K562 (cell line): ENCODE measurements at regions not wholly inside any gene's neighbourhood (a gene's known extent, or its start where the extent isn't known, plus 50 kb on each side); places are given as distances from the start of the nearest gene placed in this dataset.

Source experiments
- ATAC-seq: fragments of 200-7000 bp; cut with Tn5 transposase; 3 replicates; pipeline ENCODE4 v1.9.1; 2020; ENCODE audit warnings: moderate library complexity
- BruUV-seq: library from RNA; stranded (reverse); fragments of 400-500 nt; replicated peaks from 2 replicates; lab custom pipeline; 2021; lab: Mats Ljungman, UMichigan
- CTCF ChIA-PET: fragments of 300-600 bp; formaldehyde crosslinking; extraction: SDS; loops from one replicate; lab custom pipeline; 2021; ENCODE audit warnings: low intra/inter-chr PET ratio; lab: Yijun Ruan, JAX
- POLR2A ChIA-PET: fragments of 300-600, 350-650 bp; sonication (Branson Sonifier 250); formaldehyde crosslinking; extraction: SDS; loops from one replicate; lab custom pipeline; 2021; ENCODE audit warnings: antibody characterized with exemption, inconsistent platforms; lab: Yijun Ruan, JAX
- DNase-seq, 4 experiments: peaks; one replicate each; pipeline versions ENCODE4 v3.0.0 to v3.0.0-alpha.2; 2011 to 2018; ENCODE audit warnings: low spot score in 3 of 4, mixed read lengths in 3 of 4; ENCODE audit errors: extremely low read depth in 1 of 4
- FAIRE-seq: peaks from 2 replicates; lab custom pipeline; 2011; peaks lifted over from hg19 to GRCh38; lab: Jason Lieb, UNC
- H2AFZ ChIP-seq: 2 replicates; pipeline ENCODE4 v1.6.0; 2011; ENCODE audit warnings: low read depth, low read length, control low read depth, inconsistent platforms
- H3K27ac ChIP-seq: fragments of 200-600 bp; 3 replicates; pipeline ENCODE4 v1.8.0; 2011; ENCODE audit warnings: low read depth, mild to moderate bottlenecking, control low read depth, inconsistent platforms, low read length, moderate library complexity, mixed read lengths; ENCODE audit errors: extremely low read depth
- H3K27me3 ChIP-seq, 2 experiments: fragments of 300-600 bp in 1 of 2; 2 replicates in 1 of 2; 3 replicates in 1 of 2; pipeline versions ENCODE4 v1.6.0 to v1.8.0; 2011; ENCODE audit warnings: inconsistent platforms in 2 of 2, low read length in 2 of 2, mild to moderate bottlenecking in 1 of 2, mixed read lengths in 1 of 2, moderate library complexity in 1 of 2; ENCODE audit not compliant: control insufficient read depth in 2 of 2, insufficient read depth in 2 of 2
- H3K36me3 ChIP-seq: fragments of 300-600 bp; 3 replicates; pipeline ENCODE4 v1.8.0; 2011; ENCODE audit warnings: mild to moderate bottlenecking, low read length, inconsistent platforms; ENCODE audit not compliant: control insufficient read depth, insufficient read depth
- H3K4me1 ChIP-seq, 2 experiments: fragments of 200-600 bp in 1 of 2; replicated peaks in 1 of 2; 2 replicates in 1 of 2; 3 replicates in 1 of 2; pipeline versions ENCODE4 v1.5.1 to v1.8.0; 2011; ENCODE audit warnings: inconsistent platforms in 2 of 2, low read length in 2 of 2, mild to moderate bottlenecking in 1 of 2, mixed read lengths in 1 of 2, moderate library complexity in 1 of 2; ENCODE audit not compliant: control insufficient read depth in 2 of 2, insufficient read depth in 2 of 2
- H3K4me2 ChIP-seq: 2 replicates; pipeline ENCODE4 v1.6.1; 2011; ENCODE audit warnings: low read length, control low read depth, inconsistent platforms, mixed read lengths; ENCODE audit not compliant: insufficient read depth
- H3K4me3 ChIP-seq: fragments of 200-600 bp; sonication (generic), shearing (Covaris generic); 2 replicates; pipeline ENCODE4 v1.5.1; 2016; ENCODE audit warnings: control low read depth, inconsistent platforms
- H3K79me2 ChIP-seq: fragments of 200-600 bp; 3 replicates; pipeline ENCODE4 v1.8.0; 2011; ENCODE audit warnings: low read length, inconsistent platforms; ENCODE audit not compliant: control insufficient read depth, insufficient read depth
- H3K9ac ChIP-seq, 2 experiments: 2 replicates each; pipeline versions ENCODE4 v1.6.0 to v1.6.1; 2011; ENCODE audit warnings: low read depth in 2 of 2, low read length in 2 of 2, control low read depth in 1 of 2, inconsistent platforms in 1 of 2, mild to moderate bottlenecking in 1 of 2, mixed read lengths in 1 of 2; ENCODE audit not compliant: insufficient read depth in 1 of 2
- H3K9me1 ChIP-seq: one replicate; pipeline ENCODE4 v1.6.0; 2011; ENCODE audit warnings: inconsistent platforms, mild to moderate bottlenecking, low read length, moderate library complexity; ENCODE audit not compliant: control insufficient read depth, insufficient read depth
- H3K9me3 ChIP-seq: replicated peaks from 2 replicates; pipeline ENCODE4 v1.5.1; 2011; ENCODE audit warnings: low read depth, low read length, inconsistent platforms; ENCODE audit not compliant: control insufficient read depth, insufficient read depth
- H4K20me1 ChIP-seq: replicated peaks from 2 replicates; pipeline ENCODE4 v1.6.1; 2011; ENCODE audit warnings: low read length, inconsistent platforms, mixed read lengths; ENCODE audit not compliant: control insufficient read depth, insufficient read depth
- BCOR ChIP-seq: fragments of 450-650 bp; IDR thresholded peaks from 2 replicates; pipeline ENCODE4 v1.6.1; 2016
- ESRRA ChIP-seq: fragments of 450-650 bp; IDR thresholded peaks from 2 replicates; pipeline ENCODE4 v1.6.1; 2014; ENCODE audit warnings: low read depth, mild to moderate bottlenecking, moderate library complexity, borderline replicate concordance
- LARP7 ChIP-seq: fragments of 450-650 bp; IDR thresholded peaks from 2 replicates; pipeline ENCODE4 v1.6.1; 2016
- NR2C2 ChIP-seq, 2 experiments: fragments of 200-800 bp in 1 of 2; sonication (Bioruptor generic) in 1 of 2; sonication (generic) in 1 of 2; formaldehyde crosslinking in 1 of 2; IDR thresholded peaks; 2 replicates each; pipeline versions ENCODE4 v1.6.1 to v1.8.0; 2016 to 2022; ENCODE audit warnings: mild to moderate bottlenecking in 1 of 2, missing compliant biosample characterization in 1 of 2, missing genetic modification characterization in 1 of 2, missing genetic modification reagents in 1 of 2
- SMARCA5 ChIP-seq: fragments of 450-650 bp; IDR thresholded peaks from 2 replicates; pipeline ENCODE4 v1.6.1; 2016
- ZBTB17 ChIP-seq: fragments of 450-650 bp; formaldehyde crosslinking; IDR thresholded peaks from 2 replicates; pipeline ENCODE4 v1.4.0; 2020; ENCODE audit warnings: mild to moderate bottlenecking
- ZNF512 ChIP-seq: IDR thresholded peaks from 2 replicates; pipeline ENCODE4 v1.6.1; 2016; ENCODE audit warnings: missing genetic modification characterization, missing compliant biosample characterization
- ZNF584 ChIP-seq: fragments of 200-800 bp; sonication (Bioruptor generic); IDR thresholded peaks from 2 replicates; pipeline ENCODE4 v1.6.1; 2016; ENCODE audit warnings: low read depth, mild to moderate bottlenecking, missing genetic modification characterization, missing compliant biosample characterization
- ZNF740 ChIP-seq, 3 experiments: fragments of 200-800 bp in 1 of 3; sonication (Bioruptor generic) in 1 of 3; sonication (generic) in 1 of 3; formaldehyde crosslinking in 1 of 3; IDR thresholded peaks; 2 replicates each; pipeline versions ENCODE4 v1.6.1 to v1.8.0; 2016 to 2022; ENCODE audit warnings: mild to moderate bottlenecking in 2 of 3, missing compliant biosample characterization in 2 of 3, missing genetic modification characterization in 2 of 3, missing genetic modification reagents in 1 of 3
- WGBS: fragments of 100-300 bp; shearing (Covaris generic); methylation state at CpG from one replicate; pipeline ENCODE4 v1.1.6; 2016; ENCODE audit warnings: low coverage, mixed read lengths; ENCODE audit not compliant: insufficient coverage; ENCODE audit errors: missing lambda C conversion rate; 5-methylcytosine and 5-hydroxymethylcytosine counted together
- in situ Hi-C: fragments of 300-500 bp; cut with MboI; formaldehyde crosslinking; loops from 4 replicates; pipeline ENCODE4 v1.15.0; 2018; ENCODE audit warnings: inconsistent platforms, mixed read lengths
- intact Hi-C: fragments of 100-400 bp; cut with micrococcal nuclease; formaldehyde crosslinking; loops from 2 replicates; pipeline ENCODE4 v1.14.2; 2022
- TF ChIP-seq, protein P1 (sequence below): fragments of 450-650 bp; formaldehyde crosslinking; IDR thresholded peaks from 2 replicates; pipeline ENCODE4 v1.4.0; 2022; ENCODE audit warnings: missing genetic modification characterization

- H3K36me3 ChIP-seq: no peaks in the 10 kb centered on the region
- H3K79me2 ChIP-seq: no peaks in the 10 kb centered on the region
- TF ChIP-seq BCOR: no peak
- TF ChIP-seq SMARCA5: no peak
- TF ChIP-seq, protein P1, sequence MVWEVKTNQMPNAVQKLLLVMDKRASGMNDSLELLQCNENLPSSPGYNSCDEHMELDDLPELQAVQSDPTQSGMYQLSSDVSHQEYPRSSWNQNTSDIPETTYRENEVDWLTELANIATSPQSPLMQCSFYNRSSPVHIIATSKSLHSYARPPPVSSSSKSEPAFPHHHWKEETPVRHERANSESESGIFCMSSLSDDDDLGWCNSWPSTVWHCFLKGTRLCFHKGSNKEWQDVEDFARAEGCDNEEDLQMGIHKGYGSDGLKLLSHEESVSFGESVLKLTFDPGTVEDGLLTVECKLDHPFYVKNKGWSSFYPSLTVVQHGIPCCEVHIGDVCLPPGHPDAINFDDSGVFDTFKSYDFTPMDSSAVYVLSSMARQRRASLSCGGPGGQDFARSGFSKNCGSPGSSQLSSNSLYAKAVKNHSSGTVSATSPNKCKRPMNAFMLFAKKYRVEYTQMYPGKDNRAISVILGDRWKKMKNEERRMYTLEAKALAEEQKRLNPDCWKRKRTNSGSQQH (CRISPR knock-in tag): no peak
- TF ChIP-seq ZNF740 (CRISPR knock-in tag; IDR thresholded peaks at IDR 0.05): no peak
- TF ChIP-seq ZNF740 (tag; IDR thresholded peaks at IDR 0.05): no peak
- no peak for TF ChIP-seq NR2C2 (CRISPR knock-in tag; IDR thresholded peaks at IDR 0.05)
- no peak for TF ChIP-seq NR2C2 (tag; IDR thresholded peaks at IDR 0.05)
- no peak for TF ChIP-seq ZNF584
- TF ChIP-seq ZBTB17: no peak
- no peak for TF ChIP-seq ESRRA
- TF ChIP-seq ZNF512 (tag): no peak
- TF ChIP-seq LARP7: no peak
- H3K9me3 ChIP-seq: no peaks in the 10 kb centered on the region
- ChIA-PET CTCF (no interaction called here), POLR2A (no interaction called here)
- in situ Hi-C loops (no loop called here), intact Hi-C loops (no loop called here)
- no peak overlapping the region for H2AFZ ChIP-seq
- no peaks in the 10 kb centered on the region for H3K27me3 ChIP-seq
- H3K9me1 ChIP-seq: no peaks in the 10 kb centered on the region
- DNase-seq (no peak), ATAC-seq (no peak), FAIRE-seq (no peak)
- no TSS peak for BruUV-seq
- no peak overlapping the region for H3K9ac ChIP-seq
- no peaks in the 10 kb centered on the region for H4K20me1 ChIP-seq
- no peak overlapping the region for H3K27ac ChIP-seq
- H3K4me2 ChIP-seq: no peak overlapping the region
- H3K4me3 ChIP-seq: no peak overlapping the region
- no peaks in the 10 kb centered on the region for H3K4me1 ChIP-seq
- WGBS: 0% methylated on average over 2 of the region's 2 CpGs
Observed at GRCh38 chr3:29077356-29077755, 203.5 kb upstream of the RBMS3 start.
